HG03139 (cell line): ENCODE measurements at regions not wholly inside any gene's neighbourhood (a gene's known extent, or its start where the extent isn't known, plus 50 kb on each side); places are given as distances from the start of the nearest gene placed in this dataset.

Experiments
- ATAC-seq: cut with Tn5 transposase; IDR thresholded peaks from one replicate; pipeline ENCODE4 v1.9.1; 2021; ENCODE audit not compliant: unreplicated experiment

DNA sequence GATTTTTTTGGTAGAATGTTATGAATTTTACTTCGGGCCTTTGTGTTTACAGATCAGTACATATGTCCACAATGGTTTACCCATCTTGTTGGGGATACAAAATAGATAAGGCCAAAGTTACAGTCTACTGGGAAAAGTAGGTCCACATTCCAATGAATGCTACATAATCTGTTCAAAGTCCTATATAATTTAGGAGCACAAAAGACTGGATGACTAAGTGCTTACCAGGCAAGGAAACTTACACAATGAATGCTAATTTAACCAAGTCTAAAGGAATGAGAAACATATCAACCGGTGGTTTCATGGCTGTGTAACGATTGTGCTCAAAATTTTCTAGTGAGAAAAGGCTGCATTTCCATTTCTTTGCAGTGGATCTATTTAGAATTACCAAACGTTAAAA is 97.4 kb upstream of the TRPM3 start:
- no peak for ATAC-seq

- ATAC-seq = no peak
Measured at GRCh38 chr9:71213633-71214032, 92.2 kb upstream of the TRPM3 start.

DNA sequence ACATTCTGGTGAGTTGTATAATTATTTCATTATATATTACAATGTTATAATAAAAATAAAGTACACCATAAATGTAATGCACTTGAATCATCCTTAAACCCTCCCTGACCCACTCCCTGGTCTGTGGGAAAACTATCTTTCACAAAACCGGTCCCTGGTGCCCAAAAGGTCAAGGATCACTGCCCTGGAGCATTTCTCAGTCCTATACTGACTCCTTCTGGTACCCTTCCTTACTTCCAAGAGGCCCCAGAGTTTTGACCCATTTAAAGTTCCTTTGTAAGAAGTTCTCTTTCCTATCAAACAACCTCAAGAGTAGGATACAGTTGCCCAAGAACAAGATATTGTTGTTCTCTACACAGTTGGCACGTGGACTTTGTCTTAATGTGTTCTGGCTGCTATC is 88.9 kb upstream of the TRPM3 start:
- ATAC-seq = no peak

GRCh38 chr9:71209890-71210289 is 88.5 kb upstream of the TRPM3 start:
- ATAC-seq = no peak

- no peak for ATAC-seq
Measured at GRCh38 chr9:71202931-71203330, 81.5 kb upstream of the TRPM3 start.

GRCh38 chr9:71191708-71192107 is 70.3 kb upstream of the TRPM3 start:
- ATAC-seq = no peak

DNA sequence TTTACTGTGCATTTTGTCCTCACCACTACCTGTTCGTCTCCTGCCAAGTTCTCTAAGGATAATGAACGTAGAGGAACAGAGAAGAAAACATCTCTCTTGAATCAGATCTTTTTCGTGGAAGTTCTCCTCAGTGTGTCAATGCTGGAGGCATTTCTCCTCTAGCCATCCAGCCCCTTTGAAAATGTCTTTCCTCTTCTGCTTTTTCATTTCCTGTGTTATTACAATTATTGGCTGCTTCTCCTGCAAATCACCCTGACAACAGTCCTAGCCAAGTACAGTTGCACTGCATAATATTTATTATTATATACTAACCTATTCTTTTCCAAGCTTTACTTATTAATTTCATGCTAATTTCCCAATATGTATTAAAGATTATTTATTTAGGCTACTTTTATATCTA is 61.8 kb upstream of the TRPM3 start:
- no peak for ATAC-seq

GRCh38 chr9:71179183-71179582 is 57.8 kb upstream of the TRPM3 start:
- ATAC-seq = no peak

DNA sequence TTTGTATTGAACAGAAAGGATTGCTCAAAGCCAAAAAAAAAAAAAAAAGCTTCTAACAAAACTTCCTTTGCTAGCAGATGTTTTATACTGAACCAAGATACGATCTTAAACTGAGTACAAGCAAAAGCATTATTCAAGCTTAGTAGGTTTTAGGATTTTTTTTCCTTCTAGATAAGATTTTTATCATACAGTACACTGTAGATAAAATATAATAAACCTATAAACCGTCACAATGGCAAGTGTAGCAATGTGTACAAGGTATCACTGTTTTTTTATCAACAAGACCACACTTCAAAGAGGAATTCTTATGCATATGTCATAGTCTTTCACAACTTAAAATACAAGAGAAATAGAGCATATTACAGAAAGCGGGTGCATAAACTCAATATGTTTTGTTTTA is 56.5 kb upstream of the TRPM3 start:
- no peak for ATAC-seq

GRCh38 chr9:71171517-71171916 is 50.1 kb upstream of the TRPM3 start:
- no peak for ATAC-seq
